Mammary epithelial cell (primary cell): ENCODE measurements at regions not wholly inside any gene's neighbourhood (a gene's known extent, or its start where the extent isn't known, plus 50 kb on each side); places are given as distances from the start of the nearest gene placed in this dataset.

Experiments
- CTCF ChIP-seq, 2 donors: IDR thresholded peaks in 1 of 2; conservative IDR thresholded peaks in 1 of 2; 2 replicates each; pipeline ENCODE4 v1.5.1; 2011 to 2012; ENCODE audit warnings: inconsistent platforms in 2 of 2, low read length in 2 of 2, mild to moderate bottlenecking in 2 of 2, control low read depth in 1 of 2, low read depth in 1 of 2; ENCODE audit not compliant: insufficient read depth in 1 of 2; ENCODE audit errors: extremely low read depth in 1 of 2
- EZH2 ChIP-seq: IDR thresholded peaks from 2 replicates; pipeline ENCODE4 v1.6.1; 2012; ENCODE audit warnings: low read length, inconsistent platforms, borderline replicate concordance

GRCh38 chr7:82694022-82694421 lies 250.4 kb upstream of the CACNA2D1 start:
- TF ChIP-seq CTCF (conservative IDR thresholded peaks at IDR 0.05 in 1 of 2, IDR thresholded peaks at IDR 0.05 in 1 of 2; ENCODE audit: extremely low read depth in 1 of 2, insufficient read depth in 1 of 2, low read depth in 1 of 2, low read length in 2 of 2) (no peak), EZH2 (no peak)
